ENCODE measurements at regions not wholly inside any gene's neighbourhood (a gene's known extent, or its start where the extent isn't known, plus 50 kb on each side); places are given as distances from the start of the nearest gene placed in this dataset.

- in situ Hi-C loops (cut with MboI) = no loop called here
- POLR2A ChIA-PET = interaction anchor here (1.0 kb wide), 1 partner anchor 11 kb away, joined by 3 read pairs; no protein-coding TSS in a partner anchor
- BruUV-seq (replicated peaks) = no TSS peak
- Histone ChIP-seq H3K4me1 (replicated peaks in 1 of 2; ENCODE audit: control insufficient read depth in 2 of 2, insufficient read depth in 2 of 2, low read length in 2 of 2) (no peaks in the 10 kb centered on the region), H4K20me1 (replicated peaks; ENCODE audit: control insufficient read depth, insufficient read depth, low read length) (no peaks in the 10 kb centered on the region), H3K36me3 (ENCODE audit: control insufficient read depth, insufficient read depth, low read length) (no peaks in the 10 kb centered on the region), H3K27ac (ENCODE audit: extremely low read depth, low read depth, low read length) (no peak overlapping the region), H3K79me2 (ENCODE audit: control insufficient read depth, insufficient read depth, low read length) (no peaks in the 10 kb centered on the region), H3K27me3 (ENCODE audit: control insufficient read depth in 2 of 2, insufficient read depth in 2 of 2, low read length in 2 of 2) (peaks cover 0 to 17% of the 10 kb centered on the region in 2 experiments; a peak in 2 of 5 replicates), H3K9ac (ENCODE audit: insufficient read depth in 1 of 2, low read depth in 2 of 2, low read length in 2 of 2) (no peak overlapping the region), H3K9me3 (replicated peaks; ENCODE audit: control insufficient read depth, insufficient read depth, low read depth, low read length) (no peaks in the 10 kb centered on the region), H3K4me2 (ENCODE audit: insufficient read depth, low read length) (no peak overlapping the region), H3K9me1 (ENCODE audit: control insufficient read depth, insufficient read depth, low read length) (peaks cover 3% of the 10 kb centered on the region), H2AFZ (ENCODE audit: low read depth, low read length) (no peak overlapping the region), H3K4me3 (no peak overlapping the region)
- CTCF ChIA-PET (ENCODE audit: low intra/inter-chr PET ratio) = no interaction called here
- intact Hi-C loops (cut with micrococcal nuclease) = no loop called here
- WGBS (ENCODE audit: insufficient coverage, low coverage, missing lambda C conversion rate) = 2% methylated on average over 8 of the region's 8 CpGs
- TF ChIP-seq ZNF764 (CRISPR knock-in tag; IDR thresholded peaks at IDR 0.05; ENCODE audit: low read depth) (no peak), CXXC5 (CRISPR knock-in tag; IDR thresholded peaks at IDR 0.05) (no peak), TBP (optimal IDR thresholded peaks at IDR 0.05; ENCODE audit: low read depth, low read length) (no peak), SRSF7 (optimal IDR thresholded peaks at IDR 0.05; ENCODE audit: low read depth, low read length) (no peak), HDAC6 (IDR thresholded peaks at IDR 0.05; ENCODE audit: low read depth, low read length) (no peak)
- DNase-seq (ENCODE audit: extremely low read depth in 1 of 4, low spot score in 3 of 4) = no peak
- FAIRE-seq = no peak
- ATAC-seq = no peak
These were observed 157.7 kb upstream of the SLCO3A1 start for GRCh38 chr15:91695799-91696198.

GRCh38 chr15:91696981-91697380, 156.5 kb upstream of the SLCO3A1 start:
- H3K36me3 ChIP-seq (ENCODE audit: control insufficient read depth, insufficient read depth, low read length) = no peaks in the 10 kb centered on the region
- intact Hi-C loops (cut with micrococcal nuclease) (no loop called here), in situ Hi-C loops (cut with MboI) (no loop called here)
- ATAC-seq (no peak), FAIRE-seq (no peak), DNase-seq (ENCODE audit: extremely low read depth in 1 of 4, low spot score in 3 of 4) (no peak)
- peaks cover 3% of the 10 kb centered on the region for H3K9me1 ChIP-seq (ENCODE audit: control insufficient read depth, insufficient read depth, low read length)
- CTCF ChIA-PET (ENCODE audit: low intra/inter-chr PET ratio) = no interaction called here
- H3K27ac ChIP-seq (ENCODE audit: extremely low read depth, low read depth, low read length) = no peak overlapping the region
- POLR2A ChIA-PET = interaction anchor here (1.1 kb wide), 1 partner anchor 9 kb away, joined by 5 read pairs; no protein-coding TSS in a partner anchor
- H3K9ac ChIP-seq (ENCODE audit: insufficient read depth in 1 of 2, low read depth in 2 of 2, low read length in 2 of 2) = no peak overlapping the region
- no peak overlapping the region for H2AFZ ChIP-seq (ENCODE audit: low read depth, low read length)
- H3K27me3 ChIP-seq (ENCODE audit: control insufficient read depth in 2 of 2, insufficient read depth in 2 of 2, low read length in 2 of 2) = peaks cover 0 to 13% of the 10 kb centered on the region in 2 experiments; a peak in 2 of 5 replicates
- no peaks in the 10 kb centered on the region for H3K79me2 ChIP-seq (ENCODE audit: control insufficient read depth, insufficient read depth, low read length)
- BruUV-seq (replicated peaks) = no TSS peak
- H4K20me1 ChIP-seq (replicated peaks; ENCODE audit: control insufficient read depth, insufficient read depth, low read length) = no peaks in the 10 kb centered on the region
- no peak overlapping the region for H3K4me2 ChIP-seq (ENCODE audit: insufficient read depth, low read length)
- no peaks in the 10 kb centered on the region for H3K9me3 ChIP-seq (replicated peaks; ENCODE audit: control insufficient read depth, insufficient read depth, low read depth, low read length)
- WGBS (ENCODE audit: insufficient coverage, low coverage, missing lambda C conversion rate) = 2% methylated on average over 3 of the region's 3 CpGs
- H3K4me3 ChIP-seq = no peak overlapping the region
- H3K4me1 ChIP-seq (replicated peaks in 1 of 2; ENCODE audit: control insufficient read depth in 2 of 2, insufficient read depth in 2 of 2, low read length in 2 of 2) = no peaks in the 10 kb centered on the region
- no peak for TF ChIP-seq ZNF436 (CRISPR knock-in tag; IDR thresholded peaks at IDR 0.05)
- TF ChIP-seq ZNF175 (CRISPR knock-in tag; IDR thresholded peaks at IDR 0.05; ENCODE audit: low read depth) = no peak
- TF ChIP-seq, protein P1, sequence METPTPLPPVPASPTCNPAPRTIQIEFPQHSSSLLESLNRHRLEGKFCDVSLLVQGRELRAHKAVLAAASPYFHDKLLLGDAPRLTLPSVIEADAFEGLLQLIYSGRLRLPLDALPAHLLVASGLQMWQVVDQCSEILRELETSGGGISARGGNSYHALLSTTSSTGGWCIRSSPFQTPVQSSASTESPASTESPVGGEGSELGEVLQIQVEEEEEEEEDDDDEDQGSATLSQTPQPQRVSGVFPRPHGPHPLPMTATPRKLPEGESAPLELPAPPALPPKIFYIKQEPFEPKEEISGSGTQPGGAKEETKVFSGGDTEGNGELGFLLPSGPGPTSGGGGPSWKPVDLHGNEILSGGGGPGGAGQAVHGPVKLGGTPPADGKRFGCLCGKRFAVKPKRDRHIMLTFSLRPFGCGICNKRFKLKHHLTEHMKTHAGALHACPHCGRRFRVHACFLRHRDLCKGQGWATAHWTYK (CRISPR knock-in tag; IDR thresholded peaks at IDR 0.05) = no peak
- TF ChIP-seq ZNF124 (CRISPR knock-in tag; IDR thresholded peaks at IDR 0.05) = no peak
- TF ChIP-seq BRD4 (IDR thresholded peaks at IDR 0.05) = no peak
- no peak for TF ChIP-seq HEY1 (CRISPR knock-in tag; IDR thresholded peaks at IDR 0.05; ENCODE audit: borderline replicate concordance)
- TF ChIP-seq GABPA (tag; conservative IDR thresholded peaks at IDR 0.05; ENCODE audit: low read depth) = no peak
- TF ChIP-seq, protein P2, sequence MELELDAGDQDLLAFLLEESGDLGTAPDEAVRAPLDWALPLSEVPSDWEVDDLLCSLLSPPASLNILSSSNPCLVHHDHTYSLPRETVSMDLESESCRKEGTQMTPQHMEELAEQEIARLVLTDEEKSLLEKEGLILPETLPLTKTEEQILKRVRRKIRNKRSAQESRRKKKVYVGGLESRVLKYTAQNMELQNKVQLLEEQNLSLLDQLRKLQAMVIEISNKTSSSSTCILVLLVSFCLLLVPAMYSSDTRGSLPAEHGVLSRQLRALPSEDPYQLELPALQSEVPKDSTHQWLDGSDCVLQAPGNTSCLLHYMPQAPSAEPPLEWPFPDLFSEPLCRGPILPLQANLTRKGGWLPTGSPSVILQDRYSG (tag; conservative IDR thresholded peaks at IDR 0.05; ENCODE audit: low read depth) = no peak
- no peak for TF ChIP-seq SMAD2 (IDR thresholded peaks at IDR 0.05; ENCODE audit: low read depth, low read length)
- TF ChIP-seq ETS2 (tag; IDR thresholded peaks at IDR 0.05; ENCODE audit: borderline replicate concordance, poor library complexity, severe bottlenecking) = no peak
- TF ChIP-seq SMAD4 (CRISPR knock-in tag; conservative IDR thresholded peaks at IDR 0.05) = no peak
